Mesodermal cell (in vitro differentiated cells): ENCODE measurements at regions not wholly inside any gene's neighbourhood (a gene's known extent, or its start where the extent isn't known, plus 50 kb on each side); places are given as distances from the start of the nearest gene placed in this dataset.

Experiments used
- H3K27ac ChIP-seq: 2 replicates; pipeline ENCODE4 v1.7.0; 2013; ENCODE audit warnings: mild to moderate bottlenecking, low read depth, low read length, moderate library complexity; ENCODE audit not compliant: severe bottlenecking
- H3K36me3 ChIP-seq: 2 replicates; pipeline ENCODE4 v1.7.1; 2013; ENCODE audit warnings: mild to moderate bottlenecking, low read length, moderate library complexity; ENCODE audit not compliant: control insufficient read depth, insufficient read depth
- H3K4me1 ChIP-seq: one replicate; pipeline ENCODE4 v1.7.1; 2013; ENCODE audit warnings: mild to moderate bottlenecking, low read length; ENCODE audit not compliant: insufficient read depth, control insufficient read depth, poor library complexity, severe bottlenecking
- H3K4me3 ChIP-seq: 2 replicates; pipeline ENCODE4 v1.7.0; 2013; ENCODE audit warnings: low read length, control low read depth, mild to moderate bottlenecking; ENCODE audit not compliant: insufficient read depth, poor library complexity, severe bottlenecking; ENCODE audit errors: extremely low read depth
- H3K9me3 ChIP-seq: 2 replicates; pipeline ENCODE4 v1.7.1; 2013; ENCODE audit warnings: mild to moderate bottlenecking, low read length, moderate library complexity; ENCODE audit not compliant: control insufficient read depth
- WGBS, 2 experiments: methylation state at CpG; one replicate each; pipeline ENCODE4 v1.1.5; 2013; ENCODE audit warnings: missing lambda C conversion rate in 2 of 2; ENCODE audit not compliant: insufficient coverage in 2 of 2; 5-methylcytosine and 5-hydroxymethylcytosine counted together

- Histone ChIP-seq H3K27ac (no peak overlapping the region), H3K4me3 (no peak overlapping the region), H3K9me3 (peaks cover 4% of the 10 kb centered on the region), H3K36me3 (no peaks in the 10 kb centered on the region), H3K4me1 (no peaks in the 10 kb centered on the region)
- 78 to 80% methylated on average over 1 of the region's 1 CpG for WGBS, 2 experiments
These were observed 145.3 kb downstream of the FAM83B start for GRCh38 chr6:54991761-54992330.

GRCh38 chr6:54992789-54993188 is 146.2 kb downstream of the FAM83B start:
- H3K27ac ChIP-seq, result no peak overlapping the region
- H3K36me3 ChIP-seq, result no peaks in the 10 kb centered on the region
- no peaks in the 10 kb centered on the region for H3K4me1 ChIP-seq
- H3K9me3 ChIP-seq, result peaks cover 4% of the 10 kb centered on the region
- H3K4me3 ChIP-seq, result no peak overlapping the region

GRCh38 chr6:54993294-54993693 is 146.7 kb downstream of the FAM83B start:
- Histone ChIP-seq H3K4me1 (no peaks in the 10 kb centered on the region), H3K27ac (no peak overlapping the region)
- 100% methylated on average over 2 of the region's 4 CpGs; no CpG with 5 or more reads in 1 of the 2 experiments for WGBS, 2 experiments

GRCh38 chr6:54993948-54994347 is 147.4 kb downstream of the FAM83B start:
- no CpG with 5 or more reads among the region's 2 CpGs for WGBS, 2 experiments
- Histone ChIP-seq H3K36me3 (no peaks in the 10 kb centered on the region), H3K4me1 (no peaks in the 10 kb centered on the region), H3K27ac (no peak overlapping the region), H3K4me3 (no peak overlapping the region), H3K9me3 (peaks cover 4% of the 10 kb centered on the region)

More at GRCh38 chr6:54993294-54993693, 146.7 kb downstream of the FAM83B start:
- Histone ChIP-seq H3K9me3 (peaks cover 4% of the 10 kb centered on the region), H3K36me3 (no peaks in the 10 kb centered on the region), H3K4me3 (no peak overlapping the region)

GRCh38 chr6:54998576-54998975 is 152.0 kb downstream of the FAM83B start:
- Histone ChIP-seq H3K9me3 (no peaks in the 10 kb centered on the region), H3K4me3 (no peak overlapping the region), H3K4me1 (no peaks in the 10 kb centered on the region), H3K36me3 (no peaks in the 10 kb centered on the region), H3K27ac (no peak overlapping the region)
- WGBS, 2 experiments, result 97 to 100% methylated on average over 1 to 3 of the region's 3 CpGs

GRCh38 chr6:55003719-55004430 is 157.3 kb downstream of the FAM83B start:
- Histone ChIP-seq H3K9me3 (no peaks in the 10 kb centered on the region), H3K27ac (no peak overlapping the region), H3K4me3 (no peak overlapping the region), H3K36me3 (no peaks in the 10 kb centered on the region), H3K4me1 (no peaks in the 10 kb centered on the region)
- 90 to 100% methylated on average over 1 of the region's 4 CpGs for WGBS, 2 experiments

- 51 to 79% methylated on average over 4 to 7 of the region's 8 CpGs for WGBS, 2 experiments
- no peaks in the 10 kb centered on the region for H3K36me3 ChIP-seq
- no peaks in the 10 kb centered on the region for H3K4me1 ChIP-seq
- H3K27ac ChIP-seq, result no peak overlapping the region
- H3K9me3 ChIP-seq, result no peaks in the 10 kb centered on the region
- no peak overlapping the region for H3K4me3 ChIP-seq
These were observed 162.6 kb downstream of the FAM83B start for GRCh38 chr6:55009131-55009530.

- H3K4me3 ChIP-seq, result no peak overlapping the region
- no peaks in the 10 kb centered on the region for H3K36me3 ChIP-seq
- 75% methylated on average over 1 of the region's 3 CpGs; no CpG with 5 or more reads in 1 of the 2 experiments for WGBS, 2 experiments
- H3K4me1 ChIP-seq, result peaks cover 7% of the 10 kb centered on the region
- no peaks in the 10 kb centered on the region for H3K9me3 ChIP-seq
- no peak overlapping the region for H3K27ac ChIP-seq
These were observed 163.3 kb upstream of the HCRTR2 start for GRCh38 chr6:55011034-55011433.

- no peaks in the 10 kb centered on the region for H3K36me3 ChIP-seq
- WGBS, 2 experiments, result no CpG with 5 or more reads among the region's 4 CpGs
These were observed 161.9 kb upstream of the HCRTR2 start for GRCh38 chr6:55012454-55012853.

GRCh38 chr6:55014321-55015088 is 159.8 kb upstream of the HCRTR2 start:
- Histone ChIP-seq H3K27ac (no peak overlapping the region), H3K4me3 (no peak overlapping the region), H3K36me3 (no peaks in the 10 kb centered on the region), H3K9me3 (no peaks in the 10 kb centered on the region), H3K4me1 (peaks cover 7% of the 10 kb centered on the region)
- WGBS, 2 experiments, result no CpG with 5 or more reads among the region's 1 CpG

More at GRCh38 chr6:55012454-55012853, 161.9 kb upstream of the HCRTR2 start:
- H3K9me3 ChIP-seq, result no peaks in the 10 kb centered on the region
- no peak overlapping the region for H3K27ac ChIP-seq
- H3K4me3 ChIP-seq, result no peak overlapping the region
- H3K4me1 ChIP-seq, result peaks cover 7% of the 10 kb centered on the region
